Thyroid gland (tissue), 4 donors: ENCODE measurements at regions not wholly inside any gene's neighbourhood (a gene's known extent, or its start where the extent isn't known, plus 50 kb on each side); places are given as distances from the start of the nearest gene placed in this dataset.

Experiments used
- DNase-seq, 2 donors: peaks; one replicate each; pipeline ENCODE4 v3.0.0-alpha.2; 2019
- H3K27ac ChIP-seq, 3 donors: fragments of 200-600 bp; sonication (generic); 1 replicate in 2 of 3; 2 replicates in 1 of 3; pipeline ENCODE4 v1.5.1; 2016 to 2019; ENCODE audit warnings: mild to moderate bottlenecking in 1 of 3, moderate library complexity in 1 of 3
- H3K27me3 ChIP-seq: fragments of 200-600 bp; sonication (generic); one replicate; pipeline ENCODE4 v1.5.1; 2019
- H3K36me3 ChIP-seq, 2 donors: fragments of 200-600 bp; sonication (generic); one replicate each; pipeline ENCODE4 v1.5.1; 2016 to 2019
- H3K4me1 ChIP-seq, 2 donors: fragments of 200-600 bp; sonication (generic); one replicate each; pipeline ENCODE4 v1.5.1; 2017 to 2019
- H3K4me3 ChIP-seq, 3 donors: fragments of 200-600 bp; sonication (generic); replicated peaks in 1 of 3; 1 replicate in 2 of 3; 2 replicates in 1 of 3; pipeline ENCODE4 v1.5.1; 2016; ENCODE audit warnings: mild to moderate bottlenecking in 1 of 3
- H3K9me3 ChIP-seq: fragments of 200-600 bp; sonication (generic); one replicate; pipeline ENCODE4 v1.5.1; 2017
- POLR2A ChIP-seq, 2 donors: fragments of 450-650 bp; IDR thresholded peaks; one replicate each; pipeline ENCODE4 v1.6.1; 2017; ENCODE audit warnings: antibody characterized with exemption in 2 of 2, mild to moderate bottlenecking in 2 of 2, moderate library complexity in 1 of 2
- WGBS, 2 donors: methylation state at CpG; one replicate each; pipeline ENCODE4 v1.1.5; 2017; 5-methylcytosine and 5-hydroxymethylcytosine counted together
- intact Hi-C: fragments of 100-400 bp; cut with DNase I; formaldehyde crosslinking; loops from one replicate; pipeline ENCODE4 v1.15.1; 2023
- TF ChIP-seq, protein P1 (sequence below), 6 experiments: fragments of 200-600 bp in 3 of 6; fragments of 450-650 bp in 3 of 6; sonication (generic) in 3 of 6; IDR thresholded peaks; one replicate each; pipeline ENCODE4 v1.5.1; 2016 to 2019; ENCODE audit warnings: antibody characterized with exemption in 6 of 6, mild to moderate bottlenecking in 2 of 6, inconsistent platforms in 1 of 6, moderate library complexity in 1 of 6

DNA sequence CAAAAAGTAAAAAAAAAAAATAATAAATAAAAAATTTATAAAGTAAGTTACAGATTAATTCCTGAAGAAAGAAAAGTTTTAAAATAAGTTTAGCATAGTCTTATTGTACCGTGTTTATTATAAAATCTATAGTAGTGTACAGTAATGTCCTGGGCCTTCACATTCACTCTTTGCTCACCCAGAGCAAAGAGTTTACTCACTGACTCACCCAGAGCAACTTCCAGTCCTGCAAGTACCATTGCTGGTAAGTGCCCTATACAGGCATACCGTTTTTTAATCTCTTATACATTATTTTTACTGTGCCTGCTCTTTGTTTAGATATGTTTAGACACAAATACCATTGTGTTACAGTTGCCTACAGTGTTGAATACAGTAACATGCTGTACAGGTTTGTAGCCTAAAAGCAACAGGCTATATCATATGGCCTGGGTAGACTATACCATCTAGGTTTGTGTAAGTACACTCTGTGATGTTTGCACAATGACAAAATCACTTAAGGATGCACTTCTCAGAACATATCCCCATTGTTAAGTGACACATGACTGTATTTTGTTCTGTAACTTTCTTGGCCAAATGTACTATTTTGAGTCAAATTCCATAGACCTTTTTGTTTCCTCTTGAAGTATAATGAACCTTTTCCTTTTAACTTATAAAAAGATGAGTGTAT lies 199.0 kb upstream of the NUDT6 start:
- WGBS, 2 donors: 65 to 75% methylated on average over 2 of the region's 2 CpGs
- H3K4me3 ChIP-seq: no peak overlapping the region
- intact Hi-C loops: no loop called here
- no peaks in the 10 kb centered on the region for H3K36me3 ChIP-seq
- no peak overlapping the region for H3K27ac ChIP-seq
- TF ChIP-seq POLR2A (IDR thresholded peaks at IDR 0.05): no peak
- TF ChIP-seq, protein P1, sequence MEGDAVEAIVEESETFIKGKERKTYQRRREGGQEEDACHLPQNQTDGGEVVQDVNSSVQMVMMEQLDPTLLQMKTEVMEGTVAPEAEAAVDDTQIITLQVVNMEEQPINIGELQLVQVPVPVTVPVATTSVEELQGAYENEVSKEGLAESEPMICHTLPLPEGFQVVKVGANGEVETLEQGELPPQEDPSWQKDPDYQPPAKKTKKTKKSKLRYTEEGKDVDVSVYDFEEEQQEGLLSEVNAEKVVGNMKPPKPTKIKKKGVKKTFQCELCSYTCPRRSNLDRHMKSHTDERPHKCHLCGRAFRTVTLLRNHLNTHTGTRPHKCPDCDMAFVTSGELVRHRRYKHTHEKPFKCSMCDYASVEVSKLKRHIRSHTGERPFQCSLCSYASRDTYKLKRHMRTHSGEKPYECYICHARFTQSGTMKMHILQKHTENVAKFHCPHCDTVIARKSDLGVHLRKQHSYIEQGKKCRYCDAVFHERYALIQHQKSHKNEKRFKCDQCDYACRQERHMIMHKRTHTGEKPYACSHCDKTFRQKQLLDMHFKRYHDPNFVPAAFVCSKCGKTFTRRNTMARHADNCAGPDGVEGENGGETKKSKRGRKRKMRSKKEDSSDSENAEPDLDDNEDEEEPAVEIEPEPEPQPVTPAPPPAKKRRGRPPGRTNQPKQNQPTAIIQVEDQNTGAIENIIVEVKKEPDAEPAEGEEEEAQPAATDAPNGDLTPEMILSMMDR (IDR thresholded peaks at IDR 0.05): no peak
- no peak for DNase-seq
- H3K9me3 ChIP-seq: no peaks in the 10 kb centered on the region
- no peaks in the 10 kb centered on the region for H3K27me3 ChIP-seq
- H3K4me1 ChIP-seq: no peaks in the 10 kb centered on the region

DNA sequence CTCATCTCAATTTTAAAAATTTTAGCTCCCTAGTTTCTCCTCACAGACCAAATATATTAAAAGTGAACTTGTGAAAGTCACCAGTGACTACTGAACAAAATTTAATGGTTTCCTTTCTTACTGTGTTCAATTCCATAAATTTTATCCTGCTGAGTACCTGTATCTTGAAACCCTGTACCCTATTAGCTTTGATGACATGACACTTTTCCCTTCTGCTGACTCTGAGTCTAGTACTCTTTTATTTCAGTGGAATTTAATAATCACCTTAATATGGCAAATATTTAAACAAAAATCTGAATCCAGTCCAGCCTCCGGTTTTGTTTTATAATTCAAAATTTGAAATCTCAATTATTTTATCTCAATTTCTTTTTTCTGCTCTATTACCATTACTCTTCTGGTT lies 203.1 kb upstream of the NUDT6 start:
- Histone ChIP-seq H3K9me3 (no peaks in the 10 kb centered on the region), H3K4me1 (no peaks in the 10 kb centered on the region), H3K4me3 (no peak overlapping the region), H3K36me3 (no peaks in the 10 kb centered on the region), H3K27ac (no peak overlapping the region), H3K27me3 (no peaks in the 10 kb centered on the region)
- 93 to 96% methylated on average over 1 of the region's 1 CpG for WGBS, 2 donors
- no peak for DNase-seq
- intact Hi-C loops: no loop called here
- TF ChIP-seq, protein P1 (IDR thresholded peaks at IDR 0.05): no peak
- TF ChIP-seq POLR2A (IDR thresholded peaks at IDR 0.05): no peak

DNA sequence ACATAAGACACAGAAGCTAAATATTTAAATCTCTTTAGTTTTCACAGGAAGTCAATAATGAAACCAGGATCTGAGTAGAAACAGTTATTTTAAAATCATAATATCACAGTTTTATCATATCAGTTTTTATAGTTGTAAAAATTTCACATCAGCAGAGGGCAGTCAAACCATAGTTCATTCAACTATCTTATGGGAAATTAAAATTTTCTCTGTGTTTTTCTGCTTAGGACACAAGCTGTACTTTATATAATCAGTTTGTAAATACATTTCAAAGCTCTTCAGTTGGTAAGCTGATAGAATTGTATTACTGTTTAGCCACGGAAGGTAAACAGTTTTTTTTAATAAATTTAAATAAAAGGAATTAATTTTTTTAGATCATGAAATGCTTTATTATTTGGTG lies 204.8 kb upstream of the NUDT6 start:
- DNase-seq: no peak
- TF ChIP-seq, protein P1 (IDR thresholded peaks at IDR 0.05): peak in 2 of 6 experiments; percentile 28 to 35
- no peak for TF ChIP-seq POLR2A (IDR thresholded peaks at IDR 0.05)
- Histone ChIP-seq H3K36me3 (no peaks in the 10 kb centered on the region), H3K4me3 (no peak overlapping the region), H3K27me3 (no peaks in the 10 kb centered on the region), H3K27ac (no peak overlapping the region), H3K4me1 (no peaks in the 10 kb centered on the region), H3K9me3 (no peaks in the 10 kb centered on the region)
- 72 to 80% methylated on average over 1 of the region's 1 CpG for WGBS, 2 donors
- intact Hi-C loops: no loop called here

DNA sequence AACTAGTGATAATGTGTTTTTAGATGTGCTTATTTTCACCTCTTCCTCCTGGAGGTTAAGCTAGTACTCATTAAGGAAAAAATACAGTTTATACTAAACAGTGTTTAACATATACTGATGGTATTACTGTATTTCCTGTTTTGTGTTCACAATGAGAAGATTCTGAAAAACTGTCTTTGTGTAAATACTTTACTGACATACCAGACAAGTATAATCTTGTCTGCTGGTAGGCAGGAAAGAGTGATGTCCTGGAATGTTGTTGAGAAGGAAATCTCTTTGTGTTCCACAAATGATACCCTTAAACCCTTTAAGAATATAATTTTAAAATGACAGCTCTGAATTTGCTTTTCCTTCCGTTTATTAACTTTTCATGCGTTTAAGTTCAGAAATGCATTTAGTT lies 205.5 kb upstream of the NUDT6 start:
- H3K27me3 ChIP-seq: no peaks in the 10 kb centered on the region
- H3K4me3 ChIP-seq: no peak overlapping the region
- H3K4me1 ChIP-seq: no peaks in the 10 kb centered on the region
- no peak overlapping the region for H3K27ac ChIP-seq
- no peaks in the 10 kb centered on the region for H3K9me3 ChIP-seq
- intact Hi-C loops: no loop called here
- DNase-seq: no peak
- no peak for TF ChIP-seq POLR2A (IDR thresholded peaks at IDR 0.05)
- TF ChIP-seq, protein P1 (IDR thresholded peaks at IDR 0.05): no peak
- no peaks in the 10 kb centered on the region for H3K36me3 ChIP-seq
- 80 to 83% methylated on average over 2 of the region's 2 CpGs for WGBS, 2 donors

DNA sequence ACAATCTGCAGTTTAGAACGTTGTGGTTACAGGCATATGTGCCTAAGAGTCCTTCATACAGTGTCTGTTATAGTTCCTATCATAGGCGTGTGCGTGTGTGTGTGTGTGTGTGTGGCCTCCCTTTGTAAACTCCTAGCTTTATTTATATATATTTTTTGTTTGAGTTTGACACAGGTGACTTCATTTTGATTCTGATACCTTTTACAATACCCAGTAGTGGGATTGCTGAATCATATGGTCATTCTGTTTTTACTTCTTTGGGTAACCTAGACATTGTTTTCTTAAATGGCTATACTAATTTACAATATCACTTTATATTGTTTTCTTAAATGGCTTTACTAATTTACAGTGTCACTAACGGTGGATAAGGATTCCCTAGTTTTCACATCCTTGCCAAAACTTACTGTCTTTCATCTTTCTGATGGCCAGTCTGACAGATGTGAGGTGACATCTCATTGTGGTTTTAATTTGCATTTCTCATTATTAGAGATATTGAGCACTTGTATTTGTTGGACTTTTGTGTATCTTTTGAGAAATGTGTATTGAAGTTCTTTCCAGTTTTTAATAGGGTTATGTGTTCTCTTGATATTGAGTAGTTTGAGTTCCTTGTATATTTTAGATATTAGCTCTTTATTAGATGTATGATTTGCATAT lies 211.1 kb upstream of the NUDT6 start:
- no peak overlapping the region for H3K4me3 ChIP-seq
- no peaks in the 10 kb centered on the region for H3K9me3 ChIP-seq
- no peaks in the 10 kb centered on the region for H3K27me3 ChIP-seq
- TF ChIP-seq, protein P1 (IDR thresholded peaks at IDR 0.05): no peak
- TF ChIP-seq POLR2A (IDR thresholded peaks at IDR 0.05): no peak
- intact Hi-C loops: no loop called here
- H3K36me3 ChIP-seq: no peaks in the 10 kb centered on the region
- H3K27ac ChIP-seq: no peak overlapping the region
- no peak for DNase-seq
- WGBS, 2 donors: 72 to 78% methylated on average over 4 of the region's 4 CpGs
- no peaks in the 10 kb centered on the region for H3K4me1 ChIP-seq
